DOHH2 (cell line): ENCODE measurements at regions not wholly inside any gene's neighbourhood (a gene's known extent, or its start where the extent isn't known, plus 50 kb on each side); places are given as distances from the start of the nearest gene placed in this dataset.

Source experiments
- H3F3A ChIP-seq: fragments of 200-600 bp; sonication (generic), shearing (Covaris generic); 2 replicates; pipeline ENCODE4 v1.6.0; 2016; ENCODE audit warnings: antibody characterized with exemption, mild to moderate bottlenecking; ENCODE audit not compliant: control insufficient read depth, insufficient read depth
- H3K27ac ChIP-seq: fragments of 200-600 bp; sonication (generic); 2 replicates; pipeline ENCODE4 v1.5.1; 2014; ENCODE audit warnings: low read depth, mild to moderate bottlenecking, low read length, moderate library complexity
- H3K27me3 ChIP-seq: fragments of 200-600 bp; sonication (generic); 2 replicates; pipeline ENCODE4 v1.6.1; 2014; ENCODE audit warnings: mild to moderate bottlenecking, low read length, mixed read lengths; ENCODE audit not compliant: control insufficient read depth
- H3K36me3 ChIP-seq: fragments of 200-600 bp; sonication (generic); 2 replicates; pipeline ENCODE4 v1.6.1; 2014; ENCODE audit warnings: mild to moderate bottlenecking, low read length, moderate library complexity, mixed read lengths; ENCODE audit not compliant: control insufficient read depth
- H3K4me1 ChIP-seq: fragments of 200-600 bp; sonication (generic); 2 replicates; pipeline ENCODE4 v1.6.1; 2014; ENCODE audit warnings: mild to moderate bottlenecking, low read length, mixed read lengths; ENCODE audit not compliant: control insufficient read depth
- H3K4me2 ChIP-seq: fragments of 200-600 bp; sonication (generic); 2 replicates; pipeline ENCODE4 v1.6.0; 2014; ENCODE audit warnings: mild to moderate bottlenecking, low read length, moderate library complexity
- H3K4me3 ChIP-seq: fragments of 200-600 bp; sonication (generic); 2 replicates; pipeline ENCODE4 v1.5.1; 2014; ENCODE audit warnings: mild to moderate bottlenecking, low read length, mixed read lengths
- H3K79me2 ChIP-seq: fragments of 200-600 bp; sonication (generic); 2 replicates; pipeline ENCODE4 v1.6.1; 2014; ENCODE audit warnings: mild to moderate bottlenecking, low read length, mixed read lengths; ENCODE audit not compliant: control insufficient read depth
- H3K9me2 ChIP-seq: fragments of 200-600 bp; sonication (generic); replicated peaks from 2 replicates; pipeline ENCODE4 v1.6.1; 2014; ENCODE audit warnings: mild to moderate bottlenecking, low read length, mixed read lengths; ENCODE audit not compliant: control insufficient read depth
- H3K9me3 ChIP-seq: fragments of 200-600 bp; sonication (generic); 2 replicates; pipeline ENCODE4 v1.6.1; 2014; ENCODE audit warnings: antibody characterized with exemption, low read length, mixed read lengths; ENCODE audit not compliant: control insufficient read depth, insufficient read depth
- H4K20me1 ChIP-seq: fragments of 200-600 bp; sonication (generic); 2 replicates; pipeline ENCODE4 v1.6.0; 2014; ENCODE audit warnings: low read depth, mild to moderate bottlenecking, antibody characterized with exemption, low read length, moderate library complexity; ENCODE audit not compliant: control insufficient read depth, insufficient read depth
- CTCF ChIP-seq: fragments of 200-600 bp; sonication (generic); IDR thresholded peaks from one replicate; pipeline ENCODE4 v1.5.1; 2014; ENCODE audit warnings: antibody characterized with exemption, mild to moderate bottlenecking, low read depth, low read length; ENCODE audit not compliant: poor library complexity, severe bottlenecking
- EZH2phosphoT487 ChIP-seq: fragments of 200-600 bp; sonication (generic); IDR thresholded peaks from 2 replicates; pipeline ENCODE4 v1.6.1; 2017; ENCODE audit warnings: borderline replicate concordance, mild to moderate bottlenecking, antibody characterized with exemption, low read length, moderate library complexity, mixed read lengths

- no peaks in the 10 kb centered on the region for H3K9me3 ChIP-seq
- no peak for TF ChIP-seq CTCF
- no peaks in the 10 kb centered on the region for H3K79me2 ChIP-seq
- H3K4me3 ChIP-seq = no peak overlapping the region
- no peaks in the 10 kb centered on the region for H3F3A ChIP-seq
- H3K27ac ChIP-seq = no peak overlapping the region
- H3K36me3 ChIP-seq = no peaks in the 10 kb centered on the region
- no peak overlapping the region for H3K4me2 ChIP-seq
- no peaks in the 10 kb centered on the region for H3K4me1 ChIP-seq
- no peaks in the 10 kb centered on the region for H3K27me3 ChIP-seq
- H3K9me2 ChIP-seq = no peaks in the 10 kb centered on the region
- H4K20me1 ChIP-seq = no peaks in the 10 kb centered on the region
These were observed 502.2 kb upstream of the PHF14 start for GRCh38 chr7:10471280-10472058.

GRCh38 chr7:10472115-10472514 lies 501.6 kb upstream of the PHF14 start:
- no peaks in the 10 kb centered on the region for H3K79me2 ChIP-seq
- no peaks in the 10 kb centered on the region for H3F3A ChIP-seq
- no peaks in the 10 kb centered on the region for H3K4me1 ChIP-seq
- H3K27ac ChIP-seq = no peak overlapping the region
- H3K9me2 ChIP-seq = no peaks in the 10 kb centered on the region
- H3K27me3 ChIP-seq = no peaks in the 10 kb centered on the region
- no peaks in the 10 kb centered on the region for H3K9me3 ChIP-seq
- H4K20me1 ChIP-seq = no peaks in the 10 kb centered on the region
- TF ChIP-seq CTCF = no peak
- TF ChIP-seq EZH2phosphoT487 = no peak
- no peak overlapping the region for H3K4me2 ChIP-seq
- no peaks in the 10 kb centered on the region for H3K36me3 ChIP-seq
- H3K4me3 ChIP-seq = no peak overlapping the region

- Histone ChIP-seq H3K27ac (no peak overlapping the region), H4K20me1 (no peaks in the 10 kb centered on the region), H3K79me2 (no peaks in the 10 kb centered on the region), H3K36me3 (no peaks in the 10 kb centered on the region), H3K27me3 (no peaks in the 10 kb centered on the region), H3K4me1 (no peaks in the 10 kb centered on the region), H3K9me2 (no peaks in the 10 kb centered on the region), H3K4me2 (no peak overlapping the region), H3F3A (no peaks in the 10 kb centered on the region), H3K4me3 (no peak overlapping the region), H3K9me3 (no peaks in the 10 kb centered on the region)
- TF ChIP-seq EZH2phosphoT487 (no peak), CTCF (no peak)
These were observed 500.1 kb upstream of the PHF14 start for GRCh38 chr7:10473569-10473968.
